Effector CD8-positive, alpha-beta T cell (primary cell): ENCODE measurements at regions not wholly inside any gene's neighbourhood (a gene's known extent, or its start where the extent isn't known, plus 50 kb on each side); places are given as distances from the start of the nearest gene placed in this dataset.

Source experiments
- DNase-seq: peaks from one replicate; lab custom pipeline; 2025; lab: John Stamatoyannopoulos, UW

GRCh38 chr18:78902795-78903435 is 76.7 kb upstream of the SALL3 start:
- no peak for DNase-seq

- no peak for DNase-seq
Measured at GRCh38 chr18:78903436-78904178, 76.0 kb upstream of the SALL3 start.

- DNase-seq, result no peak
Measured at GRCh38 chr18:78904179-78904531, 75.5 kb upstream of the SALL3 start.

- no peak for DNase-seq
Measured at GRCh38 chr18:78905334-78905733, 74.3 kb upstream of the SALL3 start.

GRCh38 chr18:78906066-78906465 is 73.6 kb upstream of the SALL3 start:
- no peak for DNase-seq

GRCh38 chr18:78908462-78909260 is 71.0 kb upstream of the SALL3 start:
- DNase-seq, result no peak

- no peak for DNase-seq
Measured at GRCh38 chr18:78911751-78912283, 67.8 kb upstream of the SALL3 start.

- DNase-seq, result no peak
Measured at GRCh38 chr18:78912336-78912735, 67.3 kb upstream of the SALL3 start.

- DNase-seq, result no peak
Measured at GRCh38 chr18:78912844-78913243, 66.8 kb upstream of the SALL3 start.

- no peak for DNase-seq
Measured at GRCh38 chr18:78913395-78913794, 66.2 kb upstream of the SALL3 start.

GRCh38 chr18:78913830-78914231 is 65.8 kb upstream of the SALL3 start:
- no peak for DNase-seq

- no peak for DNase-seq
Measured at GRCh38 chr18:78914249-78914935, 65.2 kb upstream of the SALL3 start.

- no peak for DNase-seq
Measured at GRCh38 chr18:78915446-78916008, 64.1 kb upstream of the SALL3 start.

GRCh38 chr18:78918707-78919106 is 60.9 kb upstream of the SALL3 start:
- DNase-seq, result no peak

- no peak for DNase-seq
Measured at GRCh38 chr18:78919956-78920355, 59.7 kb upstream of the SALL3 start.

- DNase-seq, result no peak
Measured at GRCh38 chr18:78920456-78921138, 59.0 kb upstream of the SALL3 start.

- no peak for DNase-seq
Measured at GRCh38 chr18:78922856-78923255, 56.8 kb upstream of the SALL3 start.

- DNase-seq, result no peak
Measured at GRCh38 chr18:78924301-78924700, 55.3 kb upstream of the SALL3 start.

- no peak for DNase-seq
Measured at GRCh38 chr18:78924786-78925540, 54.7 kb upstream of the SALL3 start.

- DNase-seq, result no peak
Measured at GRCh38 chr18:78925557-78926242, 53.9 kb upstream of the SALL3 start.
